NCI-H146 (cell line): ENCODE measurements at regions not wholly inside any gene's neighbourhood (a gene's known extent, or its start where the extent isn't known, plus 50 kb on each side); places are given as distances from the start of the nearest gene placed in this dataset.

ENCODE experiments used
- DNase-seq: peaks from one replicate; lab custom pipeline; 2025; lab: John Stamatoyannopoulos, UW

GRCh38 chr9:91100878-91101450, 260.8 kb downstream of the AUH start:
- DNase-seq, result peak; percentile 32

- peak; percentile 59 for DNase-seq
These were observed 260.0 kb downstream of the AUH start for GRCh38 chr9:91101611-91102168.

GRCh38 chr9:91102269-91102668, 259.4 kb downstream of the AUH start:
- DNase-seq, result no peak

- no peak for DNase-seq
These were observed 257.8 kb downstream of the AUH start for GRCh38 chr9:91103931-91104330.

GRCh38 chr9:91106415-91107081, 255.2 kb downstream of the AUH start:
- no peak for DNase-seq

GRCh38 chr9:91111226-91111625, 250.5 kb downstream of the AUH start:
- DNase-seq, result no peak

- no peak for DNase-seq
These were observed 249.8 kb downstream of the AUH start for GRCh38 chr9:91111876-91112275.

GRCh38 chr9:91113016-91113415, 248.7 kb downstream of the AUH start:
- DNase-seq, result no peak

- no peak for DNase-seq
These were observed 247.3 kb downstream of the AUH start for GRCh38 chr9:91114450-91114849.

GRCh38 chr9:91116211-91116610, 245.5 kb downstream of the AUH start:
- no peak for DNase-seq

- no peak for DNase-seq
These were observed 245.0 kb downstream of the AUH start for GRCh38 chr9:91116711-91117110.

- no peak for DNase-seq
These were observed 244.2 kb downstream of the AUH start for GRCh38 chr9:91117474-91117891.

- DNase-seq, result no peak
These were observed 243.6 kb downstream of the AUH start for GRCh38 chr9:91117959-91118703.

- no peak for DNase-seq
These were observed 243.1 kb downstream of the AUH start for GRCh38 chr9:91118704-91119025.

- DNase-seq, result no peak
These were observed 242.6 kb downstream of the AUH start for GRCh38 chr9:91119142-91119541.

- DNase-seq, result no peak
These were observed 242.0 kb downstream of the AUH start for GRCh38 chr9:91119679-91120078.

- no peak for DNase-seq
These were observed 241.5 kb downstream of the AUH start for GRCh38 chr9:91120200-91120599.

GRCh38 chr9:91122755-91123154, 239.0 kb downstream of the AUH start:
- DNase-seq, result no peak

- no peak for DNase-seq
These were observed 234.8 kb downstream of the AUH start for GRCh38 chr9:91126761-91127445.

GRCh38 chr9:91127653-91128052, 234.1 kb downstream of the AUH start:
- DNase-seq, result no peak

- no peak for DNase-seq
These were observed 230.9 kb downstream of the AUH start for GRCh38 chr9:91130796-91131318.

- DNase-seq, result no peak
These were observed 230.3 kb downstream of the AUH start for GRCh38 chr9:91131433-91131839.
